DND-41 (cell line): ENCODE measurements at regions not wholly inside any gene's neighbourhood (a gene's known extent, or its start where the extent isn't known, plus 50 kb on each side); places are given as distances from the start of the nearest gene placed in this dataset.

Experiments
- ATAC-seq: fragments of 200-7000 bp; cut with Tn5 transposase; 3 replicates; pipeline ENCODE4 v1.9.1; 2021; ENCODE audit warnings: low read depth; ENCODE audit not compliant: insufficient read depth
- DNase-seq: peaks from one replicate; pipeline ENCODE4 v3.0.0-alpha.2; 2020
- H2AFZ ChIP-seq: 2 replicates; pipeline ENCODE4 v1.6.0; 2012; ENCODE audit warnings: low read depth, low read length
- H3K27ac ChIP-seq: 2 replicates; pipeline ENCODE4 v1.5.1; 2012; ENCODE audit warnings: low read length, inconsistent platforms
- H3K27me3 ChIP-seq: fragments of 200-600 bp; sonication (generic); 2 replicates; pipeline ENCODE4 v1.6.0; 2012; ENCODE audit warnings: low read length, mild to moderate bottlenecking, inconsistent platforms; ENCODE audit not compliant: insufficient read depth, poor library complexity
- H3K36me3 ChIP-seq: 2 replicates; pipeline ENCODE4 v1.5.1; 2012; ENCODE audit warnings: low read length, inconsistent platforms; ENCODE audit not compliant: insufficient read depth
- H3K4me1 ChIP-seq: 2 replicates; pipeline ENCODE4 v1.5.1; 2012; ENCODE audit warnings: mild to moderate bottlenecking, low read length; ENCODE audit not compliant: insufficient read depth
- H3K4me2 ChIP-seq: 2 replicates; pipeline ENCODE4 v1.6.0; 2012; ENCODE audit warnings: mild to moderate bottlenecking, moderate library complexity, low read length, inconsistent platforms; ENCODE audit not compliant: insufficient read depth
- H3K4me3 ChIP-seq, 2 experiments: fragments of 200-600 bp in 1 of 2; shearing (Covaris generic) in 1 of 2; 2 replicates each; pipeline ENCODE4 v1.5.1; 2012 to 2016; ENCODE audit warnings: inconsistent platforms in 2 of 2, low read length in 2 of 2, mild to moderate bottlenecking in 2 of 2, low read depth in 1 of 2, moderate library complexity in 1 of 2
- H3K79me2 ChIP-seq: 2 replicates; pipeline ENCODE4 v1.6.0; 2012; ENCODE audit warnings: low read length, inconsistent platforms; ENCODE audit not compliant: insufficient read depth
- H3K9ac ChIP-seq: 2 replicates; pipeline ENCODE4 v1.6.0; 2012; ENCODE audit warnings: low read depth, mild to moderate bottlenecking, inconsistent platforms, low read length, moderate library complexity
- H3K9me3 ChIP-seq: 2 replicates; pipeline ENCODE4 v1.5.1; 2012; ENCODE audit warnings: low read length, moderate library complexity, mild to moderate bottlenecking, inconsistent platforms; ENCODE audit not compliant: insufficient read depth, severe bottlenecking
- H4K20me1 ChIP-seq: 2 replicates; pipeline ENCODE4 v1.6.0; 2012; ENCODE audit warnings: low read length; ENCODE audit not compliant: insufficient read depth
- CTCF ChIP-seq: IDR thresholded peaks from 2 replicates; pipeline ENCODE4 v1.5.1; 2012; ENCODE audit warnings: borderline replicate concordance, low read length, moderate library complexity, mild to moderate bottlenecking; ENCODE audit not compliant: poor library complexity, severe bottlenecking; ENCODE audit errors: extremely low read depth
- EZH2 ChIP-seq: IDR thresholded peaks from 3 replicates; pipeline ENCODE4 v1.6.1; 2012; ENCODE audit warnings: borderline replicate concordance, low read depth, mild to moderate bottlenecking, moderate library complexity, low read length, inconsistent platforms; ENCODE audit not compliant: severe bottlenecking

- Histone ChIP-seq H3K4me1 (no peaks in the 10 kb centered on the region), H3K4me2 (no peak overlapping the region), H4K20me1 (no peaks in the 10 kb centered on the region), H2AFZ (no peak overlapping the region), H3K36me3 (no peaks in the 10 kb centered on the region), H3K9ac (no peak overlapping the region), H3K27ac (no peak overlapping the region), H3K4me3 (no peak overlapping the region), H3K79me2 (no peaks in the 10 kb centered on the region), H3K9me3 (no peaks in the 10 kb centered on the region), H3K27me3 (no peaks in the 10 kb centered on the region)
- DNase-seq (no peak), ATAC-seq (no peak)
- TF ChIP-seq CTCF (no peak), EZH2 (no peak)
Measured at GRCh38 chr4:161314371-161314770, 849.4 kb downstream of the FSTL5 start.

- Histone ChIP-seq H3K27ac (no peak overlapping the region), H3K4me3 (no peak overlapping the region), H2AFZ (no peak overlapping the region), H3K79me2 (no peaks in the 10 kb centered on the region), H3K4me2 (no peak overlapping the region), H4K20me1 (no peaks in the 10 kb centered on the region), H3K27me3 (no peaks in the 10 kb centered on the region), H3K4me1 (no peaks in the 10 kb centered on the region), H3K9ac (no peak overlapping the region), H3K36me3 (no peaks in the 10 kb centered on the region), H3K9me3 (no peaks in the 10 kb centered on the region)
- no peak for DNase-seq
- ATAC-seq = no peak
- no peak for TF ChIP-seq EZH2
- TF ChIP-seq CTCF = no peak
Measured at GRCh38 chr4:161303551-161303950, 860.2 kb downstream of the FSTL5 start.

- no peak overlapping the region for H3K4me2 ChIP-seq
- H3K4me1 ChIP-seq = peaks cover 1% of the 10 kb centered on the region; the same call in 1 of the 2 replicates
- H3K79me2 ChIP-seq = no peaks in the 10 kb centered on the region
- ATAC-seq = no peak
- TF ChIP-seq EZH2 (no peak), CTCF (no peak)
- H3K4me3 ChIP-seq = no peak overlapping the region
- H2AFZ ChIP-seq = no peak overlapping the region
- H3K27me3 ChIP-seq = no peaks in the 10 kb centered on the region
- no peaks in the 10 kb centered on the region for H3K36me3 ChIP-seq
- H3K9me3 ChIP-seq = peaks cover 5% of the 10 kb centered on the region
- DNase-seq = no peak
- H4K20me1 ChIP-seq = no peaks in the 10 kb centered on the region
- H3K27ac ChIP-seq = no peak overlapping the region
- H3K9ac ChIP-seq = no peak overlapping the region
Measured at GRCh38 chr4:161291222-161291621, 872.6 kb downstream of the FSTL5 start.
